MM.1S (cell line): ENCODE measurements at regions not wholly inside any gene's neighbourhood (a gene's known extent, or its start where the extent isn't known, plus 50 kb on each side); places are given as distances from the start of the nearest gene placed in this dataset.

Experiments used
- DNase-seq: peaks from one replicate; pipeline ENCODE4 v3.0.0-alpha.2; 2015
- H2AFZ ChIP-seq: fragments of 300-600 bp; sonication (generic); 2 replicates; pipeline ENCODE4 v1.6.0; 2016; ENCODE audit warnings: antibody characterized with exemption, low read length
- H3F3A ChIP-seq: fragments of 300-600 bp; sonication (generic); 2 replicates; pipeline ENCODE4 v1.6.1; 2016; ENCODE audit warnings: mild to moderate bottlenecking, antibody characterized with exemption, low read length, moderate library complexity, mixed read lengths; ENCODE audit not compliant: insufficient read depth
- H3K27ac ChIP-seq: fragments of 300-600 bp; sonication (generic); 2 replicates; pipeline ENCODE4 v1.5.1; 2016; ENCODE audit warnings: mild to moderate bottlenecking, low read length
- H3K27me3 ChIP-seq: fragments of 300-600 bp; sonication (generic); replicated peaks from 2 replicates; pipeline ENCODE4 v1.6.0; 2016; ENCODE audit warnings: low read length; ENCODE audit not compliant: insufficient read depth
- H3K36me3 ChIP-seq: fragments of 300-600 bp; sonication (generic); replicated peaks from 2 replicates; pipeline ENCODE4 v1.6.1; 2016; ENCODE audit warnings: mild to moderate bottlenecking, low read length, mixed read lengths; ENCODE audit not compliant: insufficient read depth
- H3K4me1 ChIP-seq: fragments of 300-600 bp; sonication (generic); 2 replicates; pipeline ENCODE4 v1.6.1; 2016; ENCODE audit warnings: low read length, mixed read lengths
- H3K4me2 ChIP-seq: fragments of 300-600 bp; sonication (generic); 2 replicates; pipeline ENCODE4 v1.6.0; 2016; ENCODE audit warnings: low read depth, low read length
- H3K4me3 ChIP-seq: fragments of 300-600 bp; sonication (generic); 2 replicates; pipeline ENCODE4 v1.5.1; 2016; ENCODE audit warnings: low read length, mixed read lengths
- H3K79me2 ChIP-seq: fragments of 300-600 bp; sonication (generic); 2 replicates; pipeline ENCODE4 v1.6.1; 2016; ENCODE audit warnings: mixed run types, low read length, mixed read lengths
- H3K9ac ChIP-seq: fragments of 300-600 bp; sonication (generic); 2 replicates; pipeline ENCODE4 v1.6.1; 2016; ENCODE audit warnings: low read length, mixed read lengths
- H3K9me2 ChIP-seq: fragments of 300-600 bp; sonication (generic); replicated peaks from 2 replicates; pipeline ENCODE4 v1.6.1; 2016; ENCODE audit warnings: mild to moderate bottlenecking, low read length, mixed read lengths; ENCODE audit not compliant: insufficient read depth
- H3K9me3 ChIP-seq: fragments of 300-600 bp; sonication (generic); replicated peaks from 2 replicates; pipeline ENCODE4 v1.6.1; 2016; ENCODE audit warnings: mild to moderate bottlenecking, low read length, mixed read lengths; ENCODE audit not compliant: insufficient read depth
- H4K20me1 ChIP-seq: fragments of 300-600 bp; sonication (generic); 2 replicates; pipeline ENCODE4 v1.6.1; 2016; ENCODE audit warnings: mild to moderate bottlenecking, low read length, moderate library complexity, mixed read lengths; ENCODE audit not compliant: insufficient read depth
- CTCF ChIP-seq: fragments of 300-600 bp; sonication (generic); IDR thresholded peaks from 2 replicates; pipeline ENCODE4 v1.5.1; 2016; ENCODE audit warnings: antibody characterized with exemption, low read length, mixed read lengths
- EZH2 ChIP-seq: fragments of 300-600 bp; sonication (generic); optimal IDR thresholded peaks from 2 replicates; pipeline ENCODE3; 2017; ENCODE audit warnings: low read depth, mild to moderate bottlenecking, antibody characterized with exemption, low read length, mixed read lengths
- EZH2phosphoT487 ChIP-seq: fragments of 300-600 bp; sonication (generic); IDR thresholded peaks from 2 replicates; pipeline ENCODE4 v1.6.1; 2018; ENCODE audit warnings: antibody characterized with exemption, low read length

GRCh38 chr6:12566618-12567123 lies 149.9 kb upstream of the PHACTR1 start:
- Histone ChIP-seq H3K27me3 (no peaks in the 10 kb centered on the region), H3K9me3 (no peaks in the 10 kb centered on the region), H3K9ac (no peak overlapping the region), H4K20me1 (no peaks in the 10 kb centered on the region), H3K4me2 (no peak overlapping the region), H3F3A (no peaks in the 10 kb centered on the region), H2AFZ (no peak overlapping the region), H3K79me2 (no peaks in the 10 kb centered on the region), H3K27ac (no peak overlapping the region), H3K36me3 (no peaks in the 10 kb centered on the region), H3K4me1 (no peaks in the 10 kb centered on the region), H3K9me2 (no peaks in the 10 kb centered on the region), H3K4me3 (no peak overlapping the region)
- DNase-seq, result no peak
- TF ChIP-seq EZH2 (no peak), CTCF (no peak), EZH2phosphoT487 (no peak)

- no peak overlapping the region for H3K27ac ChIP-seq
- H3K9me3 ChIP-seq, result no peaks in the 10 kb centered on the region
- no peak overlapping the region for H3K4me2 ChIP-seq
- no peaks in the 10 kb centered on the region for H3K9me2 ChIP-seq
- no peaks in the 10 kb centered on the region for H3K4me1 ChIP-seq
- no peaks in the 10 kb centered on the region for H3K79me2 ChIP-seq
- no peak for TF ChIP-seq EZH2phosphoT487
- TF ChIP-seq CTCF, result no peak
- TF ChIP-seq EZH2, result no peak
- no peak for DNase-seq
- no peak overlapping the region for H3K4me3 ChIP-seq
- no peaks in the 10 kb centered on the region for H4K20me1 ChIP-seq
- H3K27me3 ChIP-seq, result no peaks in the 10 kb centered on the region
- H3F3A ChIP-seq, result no peaks in the 10 kb centered on the region
- no peaks in the 10 kb centered on the region for H3K36me3 ChIP-seq
- H3K9ac ChIP-seq, result no peak overlapping the region
- no peak overlapping the region for H2AFZ ChIP-seq
Observed at GRCh38 chr6:12567682-12568081, 148.9 kb upstream of the PHACTR1 start.

DNA sequence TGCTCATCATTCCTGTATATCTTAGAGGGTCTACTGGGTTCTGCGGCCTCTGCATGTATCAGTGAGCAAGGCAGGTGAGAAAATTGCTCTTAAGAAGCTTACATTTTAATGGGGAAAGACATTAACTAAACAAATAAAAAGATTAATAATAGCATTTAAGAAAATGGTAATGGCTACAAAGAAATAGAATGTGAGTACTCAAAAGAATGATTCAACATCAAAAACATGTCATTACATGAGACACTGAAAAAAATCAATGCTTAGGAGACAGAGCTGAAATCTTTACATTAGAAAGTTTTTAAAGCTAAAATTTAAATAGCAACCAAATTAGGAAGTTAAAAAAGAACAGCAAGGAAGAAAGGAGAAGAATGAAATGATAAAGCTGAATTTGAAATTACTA lies 146.9 kb upstream of the PHACTR1 start:
- Histone ChIP-seq H3K36me3 (no peaks in the 10 kb centered on the region), H3F3A (no peaks in the 10 kb centered on the region), H3K79me2 (no peaks in the 10 kb centered on the region), H3K4me3 (no peak overlapping the region), H4K20me1 (no peaks in the 10 kb centered on the region), H3K9me3 (no peaks in the 10 kb centered on the region), H2AFZ (no peak overlapping the region), H3K27me3 (no peaks in the 10 kb centered on the region), H3K9me2 (no peaks in the 10 kb centered on the region), H3K9ac (no peak overlapping the region), H3K4me1 (no peaks in the 10 kb centered on the region), H3K27ac (no peak overlapping the region), H3K4me2 (no peak overlapping the region)
- no peak for TF ChIP-seq CTCF
- TF ChIP-seq EZH2phosphoT487, result no peak
- TF ChIP-seq EZH2, result no peak
- no peak for DNase-seq
